Dedifferentiated amniotic fluid mesenchymal stem cell (primary cell): ENCODE measurements at regions not wholly inside any gene's neighbourhood (a gene's known extent, or its start where the extent isn't known, plus 50 kb on each side); places are given as distances from the start of the nearest gene placed in this dataset.
"Not testable (repeated sequence)": the region's sequence is repeated elsewhere in the genome, so short reads cannot be mapped to it uniquely, and the experiment has no call there.

Experiments used
- DNase-seq: peaks from one replicate; pipeline ENCODE4 v3.0.0-alpha.2; 2016; ENCODE audit errors: extremely low spot score

GRCh38 chr1:147062956-147063355 is 109.3 kb downstream of the PRKAB2 start:
- DNase-seq = no peak

DNA sequence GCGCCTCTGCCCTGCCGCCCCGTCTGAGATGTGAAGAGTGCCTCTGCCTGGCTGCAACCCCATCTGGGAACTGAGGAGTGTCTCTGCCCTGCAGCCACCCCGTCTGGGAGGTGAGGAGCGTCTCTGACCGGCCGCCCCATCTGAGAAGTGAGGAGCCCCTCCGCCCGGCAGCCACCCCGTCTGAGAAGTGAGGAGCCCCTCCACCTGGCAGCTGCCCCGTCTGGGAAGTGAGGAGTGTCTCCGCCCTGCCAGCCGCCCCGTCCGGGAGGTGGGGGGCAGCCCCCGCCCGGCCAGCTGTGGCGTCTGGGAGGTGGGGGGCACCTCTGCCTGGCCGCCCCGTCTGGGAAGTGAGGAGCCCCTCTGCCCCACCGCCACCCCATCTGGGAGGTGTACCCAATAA is 110.4 kb downstream of the PRKAB2 start:
- not testable (repeated sequence) for DNase-seq

DNA sequence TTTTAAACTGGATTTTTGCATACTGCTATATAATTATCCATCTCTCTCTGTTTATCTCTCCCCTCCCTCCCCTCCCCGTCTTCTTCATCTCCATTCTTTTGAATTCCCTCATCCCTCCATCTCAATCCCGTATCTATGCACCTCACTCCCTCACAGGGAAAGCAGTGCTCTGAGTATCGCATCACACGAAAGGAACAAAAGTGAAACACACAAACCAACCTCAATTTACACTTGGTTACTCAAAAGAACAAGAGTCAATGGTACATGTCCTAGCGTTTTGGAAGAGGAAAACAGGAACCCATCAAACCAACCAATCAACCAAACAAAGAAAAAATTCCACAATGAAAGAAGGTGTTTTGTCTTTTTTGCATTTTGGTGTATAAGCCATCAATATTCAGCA is 115.1 kb downstream of the NBPF12 start:
- no peak for DNase-seq

GRCh38 chr1:147052677-147053076 is 114.6 kb downstream of the NBPF12 start:
- no peak for DNase-seq

DNA sequence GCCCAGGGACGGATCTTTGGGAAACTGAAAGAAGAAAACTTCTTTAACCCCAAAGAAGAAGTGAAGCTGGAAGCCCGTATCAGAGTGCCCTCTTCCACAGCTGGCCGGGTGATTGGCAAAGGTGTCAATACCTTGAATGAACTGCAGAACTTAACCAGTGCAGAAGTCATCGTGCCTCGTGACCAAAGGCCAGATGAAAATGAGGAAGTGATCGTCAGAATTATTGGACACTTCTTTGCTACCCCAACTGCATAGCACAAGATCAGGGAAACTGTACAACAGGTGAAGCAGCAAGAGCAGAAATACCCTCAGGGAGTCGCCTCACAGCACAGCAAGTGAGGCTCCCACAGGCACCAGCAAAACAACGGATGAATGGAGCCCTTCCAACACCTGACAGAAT is 114.0 kb downstream of the NBPF12 start:
- DNase-seq = no peak

GRCh38 chr1:147051136-147051535 is 113.0 kb downstream of the NBPF12 start:
- DNase-seq = no peak

DNA sequence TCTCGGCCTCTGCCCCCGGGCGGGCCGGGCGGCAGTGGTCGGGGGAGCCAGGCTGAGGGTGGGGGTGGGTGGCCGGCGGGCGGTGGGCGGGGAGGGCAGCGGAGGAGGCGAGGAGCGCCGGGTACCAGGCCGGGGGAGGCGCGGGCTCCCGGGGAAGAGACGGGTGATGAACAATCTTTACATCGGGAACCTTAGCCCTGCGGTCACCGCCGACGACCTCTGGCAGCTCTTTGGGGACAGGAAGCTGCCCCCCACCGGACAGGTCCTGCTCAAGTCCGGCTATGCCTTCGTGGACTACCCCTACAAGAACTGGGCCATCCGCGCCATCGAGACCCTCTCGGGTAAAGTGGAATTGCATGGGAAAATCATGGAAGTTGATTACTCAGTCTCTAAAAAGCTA is 112.5 kb downstream of the NBPF12 start:
- DNase-seq = no peak

GRCh38 chr1:147046863-147047394 is 108.8 kb downstream of the NBPF12 start:
- DNase-seq = not testable (repeated sequence)

- DNase-seq = no peak
Measured at GRCh38 chr1:147046189-147046862, 108.2 kb downstream of the NBPF12 start.
